ENCODE measurements at regions not wholly inside any gene's neighbourhood (a gene's known extent, or its start where the extent isn't known, plus 50 kb on each side); places are given as distances from the start of the nearest gene placed in this dataset.

- H3K36me3 ChIP-seq: no peaks in the 10 kb centered on the region
- H3K4me1 ChIP-seq: no peaks in the 10 kb centered on the region
- no peak overlapping the region for H3K27ac ChIP-seq
- no peak overlapping the region for H3K4me3 ChIP-seq
- TF ChIP-seq POLR2A (IDR thresholded peaks at IDR 0.05) (no peak), CTCF (IDR thresholded peaks at IDR 0.05) (no peak), POLR2AphosphoS5 (IDR thresholded peaks at IDR 0.05; ENCODE audit: insufficient read depth in 1 of 2, low read depth in 1 of 2) (no peak)
- intact Hi-C loops (cut with DNase I): no loop called here
- H3K27me3 ChIP-seq: no peaks in the 10 kb centered on the region
- no peak for DNase-seq (ENCODE audit: extremely low spot score in 2 of 2)
- H3K9me3 ChIP-seq: no peaks in the 10 kb centered on the region
Measured at GRCh38 chr15:69719527-69720240, 267.1 kb downstream of the RPLP1 start.

- H3K9me3 ChIP-seq: no peaks in the 10 kb centered on the region
- intact Hi-C loops (cut with DNase I): no loop called here
- no peak overlapping the region for H3K27ac ChIP-seq
Measured at GRCh38 chr15:69720536-69720935, 267.9 kb downstream of the RPLP1 start.

GRCh38 chr15:69722924-69723323, 270.3 kb downstream of the RPLP1 start:
- DNase-seq (ENCODE audit: extremely low spot score in 2 of 2): no peak
- Histone ChIP-seq H3K9me3 (no peaks in the 10 kb centered on the region), H3K4me1 (no peaks in the 10 kb centered on the region), H3K27ac (no peak overlapping the region), H3K27me3 (no peaks in the 10 kb centered on the region), H3K4me3 (no peak overlapping the region), H3K36me3 (no peaks in the 10 kb centered on the region)
- TF ChIP-seq POLR2AphosphoS5 (IDR thresholded peaks at IDR 0.05; ENCODE audit: insufficient read depth in 1 of 2, low read depth in 1 of 2) (no peak), CTCF (IDR thresholded peaks at IDR 0.05) (no peak), POLR2A (IDR thresholded peaks at IDR 0.05) (no peak)
- intact Hi-C loops (cut with DNase I): no loop called here

More at GRCh38 chr15:69720536-69720935, 267.9 kb downstream of the RPLP1 start:
- no peak overlapping the region for H3K4me3 ChIP-seq
- DNase-seq (ENCODE audit: extremely low spot score in 2 of 2): no peak
- TF ChIP-seq POLR2A (IDR thresholded peaks at IDR 0.05) (no peak), POLR2AphosphoS5 (IDR thresholded peaks at IDR 0.05; ENCODE audit: insufficient read depth in 1 of 2, low read depth in 1 of 2) (no peak), CTCF (IDR thresholded peaks at IDR 0.05) (no peak)
- no peaks in the 10 kb centered on the region for H3K36me3 ChIP-seq
- H3K4me1 ChIP-seq: no peaks in the 10 kb centered on the region
- H3K27me3 ChIP-seq: no peaks in the 10 kb centered on the region

GRCh38 chr15:69723404-69724096, 270.9 kb downstream of the RPLP1 start:
- intact Hi-C loops (cut with DNase I): no loop called here
- no peaks in the 10 kb centered on the region for H3K27me3 ChIP-seq
- no peaks in the 10 kb centered on the region for H3K4me1 ChIP-seq
- DNase-seq (ENCODE audit: extremely low spot score in 2 of 2): no peak
- H3K9me3 ChIP-seq: no peaks in the 10 kb centered on the region
- no peak overlapping the region for H3K4me3 ChIP-seq
- H3K36me3 ChIP-seq: no peaks in the 10 kb centered on the region
- H3K27ac ChIP-seq: no peak overlapping the region
- TF ChIP-seq POLR2AphosphoS5 (IDR thresholded peaks at IDR 0.05; ENCODE audit: insufficient read depth in 1 of 2, low read depth in 1 of 2) (no peak), POLR2A (IDR thresholded peaks at IDR 0.05) (no peak), CTCF (IDR thresholded peaks at IDR 0.05) (no peak)

- Histone ChIP-seq H3K9me3 (no peaks in the 10 kb centered on the region), H3K36me3 (no peaks in the 10 kb centered on the region), H3K4me3 (no peak overlapping the region), H3K27me3 (no peaks in the 10 kb centered on the region), H3K4me1 (no peaks in the 10 kb centered on the region), H3K27ac (no peak overlapping the region)
- TF ChIP-seq POLR2AphosphoS5 (IDR thresholded peaks at IDR 0.05; ENCODE audit: insufficient read depth in 1 of 2, low read depth in 1 of 2) (no peak), CTCF (IDR thresholded peaks at IDR 0.05) (no peak), POLR2A (IDR thresholded peaks at IDR 0.05) (no peak)
- DNase-seq (ENCODE audit: extremely low spot score in 2 of 2): no peak
- intact Hi-C loops (cut with DNase I): no loop called here
Measured at GRCh38 chr15:69724333-69724732, 271.7 kb downstream of the RPLP1 start.

All from vagina (tissue), 2 donors.